ENCODE measurements at regions not wholly inside any gene's neighbourhood (a gene's known extent, or its start where the extent isn't known, plus 50 kb on each side); places are given as distances from the start of the nearest gene placed in this dataset.

GRCh38 chr20:41830702-41831101 is 212.5 kb upstream of the CHD6 start:
- no peaks in the 10 kb centered on the region for H3K27me3 Mint-ChIP-seq (ENCODE audit: low read depth)
- H3K9me3 Mint-ChIP-seq: no peaks in the 10 kb centered on the region
- DNase-seq (ENCODE audit: low spot score) (no peak), ATAC-seq (no peak)
- peaks cover 15% of the 10 kb centered on the region for H3K4me1 Mint-ChIP-seq
- no peak overlapping the region for H3K27ac Mint-ChIP-seq
- CTCF ChIA-PET: no interaction called here
- no peaks in the 10 kb centered on the region for H3K36me3 Mint-ChIP-seq
- POLR2A ChIA-PET: no interaction called here
- TF ChIP-seq ATF1 (CRISPR knock-in tag; IDR thresholded peaks at IDR 0.05) (no peak), NFYB (CRISPR knock-in tag; conservative IDR thresholded peaks at IDR 0.05; ENCODE audit: low read depth) (no peak), ARID4B (CRISPR knock-in tag; IDR thresholded peaks at IDR 0.05; ENCODE audit: borderline replicate concordance) (no peak), TEAD1 (CRISPR knock-in tag; IDR thresholded peaks at IDR 0.05) (no peak), ERG (CRISPR knock-in tag; IDR thresholded peaks at IDR 0.05) (no peak), HMGA2 (CRISPR knock-in tag; IDR thresholded peaks at IDR 0.05) (no peak), SMAD4 (CRISPR knock-in tag; IDR thresholded peaks at IDR 0.05) (no peak), IRF1 (CRISPR knock-in tag; IDR thresholded peaks at IDR 0.05) (no peak)
- TF ChIP-seq, protein P1, sequence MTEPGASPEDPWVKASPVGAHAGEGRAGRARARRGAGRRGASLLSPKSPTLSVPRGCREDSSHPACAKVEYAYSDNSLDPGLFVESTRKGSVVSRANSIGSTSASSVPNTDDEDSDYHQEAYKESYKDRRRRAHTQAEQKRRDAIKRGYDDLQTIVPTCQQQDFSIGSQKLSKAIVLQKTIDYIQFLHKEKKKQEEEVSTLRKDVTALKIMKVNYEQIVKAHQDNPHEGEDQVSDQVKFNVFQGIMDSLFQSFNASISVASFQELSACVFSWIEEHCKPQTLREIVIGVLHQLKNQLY (CRISPR knock-in tag; IDR thresholded peaks at IDR 0.05): no peak
- no peak overlapping the region for H3K4me3 Mint-ChIP-seq

DNA sequence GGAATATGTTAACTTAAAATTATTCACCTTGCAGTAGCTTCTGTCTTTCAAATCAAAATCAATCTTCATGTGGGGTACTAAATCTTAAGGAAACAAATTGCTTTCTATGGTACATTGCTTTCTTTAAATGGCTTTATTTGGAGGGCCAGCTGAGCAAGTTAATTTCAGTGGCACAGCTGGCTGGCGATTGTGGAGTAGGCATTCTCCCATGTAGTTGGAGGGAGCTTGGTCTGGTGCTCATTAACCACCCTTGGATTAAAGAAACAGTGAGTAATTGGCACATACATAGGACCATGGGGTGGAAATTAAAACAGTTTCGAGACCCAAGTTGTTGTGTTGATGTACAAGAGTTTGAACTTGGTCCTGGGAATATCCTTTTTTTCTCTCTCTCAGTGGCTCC is 201.3 kb upstream of the CHD6 start:
- TF ChIP-seq, protein P2, sequence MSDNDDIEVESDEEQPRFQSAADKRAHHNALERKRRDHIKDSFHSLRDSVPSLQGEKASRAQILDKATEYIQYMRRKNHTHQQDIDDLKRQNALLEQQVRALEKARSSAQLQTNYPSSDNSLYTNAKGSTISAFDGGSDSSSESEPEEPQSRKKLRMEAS (CRISPR knock-in tag; IDR thresholded peaks at IDR 0.05): no peak
- Mint-ChIP-seq H3K9me3 (peaks cover 9% of the 10 kb centered on the region), H3K4me1 (no peaks in the 10 kb centered on the region), H3K4me3 (no peak overlapping the region), H3K27ac (no peak overlapping the region), H3K36me3 (no peaks in the 10 kb centered on the region), H3K27me3 (ENCODE audit: low read depth) (no peaks in the 10 kb centered on the region)
- ChIA-PET POLR2A (no interaction called here), CTCF (interaction anchor here (1.5 kb wide), 1 partner anchor 85 kb away, joined by 4 read pairs; no protein-coding TSS in a partner anchor)
- ATAC-seq (no peak), DNase-seq (ENCODE audit: low spot score) (no peak)

- CTCF ChIA-PET: interaction anchor here (1.5 kb wide), 1 partner anchor 84 kb away, joined by 4 read pairs; no protein-coding TSS in a partner anchor
- Mint-ChIP-seq H3K36me3 (no peaks in the 10 kb centered on the region), H3K4me1 (no peaks in the 10 kb centered on the region), H3K27me3 (ENCODE audit: low read depth) (no peaks in the 10 kb centered on the region), H3K27ac (no peak overlapping the region), H3K9me3 (peaks cover 8% of the 10 kb centered on the region), H3K4me3 (no peak overlapping the region)
- POLR2A ChIA-PET: no interaction called here
- ATAC-seq: no peak
- DNase-seq (ENCODE audit: low spot score): no peak
- TF ChIP-seq ATF3 (CRISPR knock-in tag; conservative IDR thresholded peaks at IDR 0.05) (no peak), EMX1 (CRISPR knock-in tag; IDR thresholded peaks at IDR 0.05) (no peak), ATF1 (CRISPR knock-in tag; IDR thresholded peaks at IDR 0.05) (no peak), ESRRA (CRISPR knock-in tag; IDR thresholded peaks at IDR 0.05; ENCODE audit: borderline replicate concordance) (no peak), ZNF219 (CRISPR knock-in tag; IDR thresholded peaks at IDR 0.05; ENCODE audit: borderline replicate concordance) (no peak), ZNF138 (CRISPR knock-in tag; conservative IDR thresholded peaks at IDR 0.05) (no peak), TEAD4 (CRISPR knock-in tag; IDR thresholded peaks at IDR 0.05) (no peak), ZBTB21 (CRISPR knock-in tag; IDR thresholded peaks at IDR 0.05; ENCODE audit: borderline replicate concordance) (no peak), MXD4 (CRISPR knock-in tag; IDR thresholded peaks at IDR 0.05; ENCODE audit: borderline replicate concordance) (no peak), OVOL2 (CRISPR knock-in tag; IDR thresholded peaks at IDR 0.05; ENCODE audit: borderline replicate concordance) (no peak), FOXJ3 (CRISPR knock-in tag; IDR thresholded peaks at IDR 0.05; ENCODE audit: borderline replicate concordance) (no peak), GABPB1 (CRISPR knock-in tag; IDR thresholded peaks at IDR 0.05) (no peak), CDX4 (CRISPR knock-in tag; IDR thresholded peaks at IDR 0.05; ENCODE audit: borderline replicate concordance) (no peak)
- TF ChIP-seq, protein P3, sequence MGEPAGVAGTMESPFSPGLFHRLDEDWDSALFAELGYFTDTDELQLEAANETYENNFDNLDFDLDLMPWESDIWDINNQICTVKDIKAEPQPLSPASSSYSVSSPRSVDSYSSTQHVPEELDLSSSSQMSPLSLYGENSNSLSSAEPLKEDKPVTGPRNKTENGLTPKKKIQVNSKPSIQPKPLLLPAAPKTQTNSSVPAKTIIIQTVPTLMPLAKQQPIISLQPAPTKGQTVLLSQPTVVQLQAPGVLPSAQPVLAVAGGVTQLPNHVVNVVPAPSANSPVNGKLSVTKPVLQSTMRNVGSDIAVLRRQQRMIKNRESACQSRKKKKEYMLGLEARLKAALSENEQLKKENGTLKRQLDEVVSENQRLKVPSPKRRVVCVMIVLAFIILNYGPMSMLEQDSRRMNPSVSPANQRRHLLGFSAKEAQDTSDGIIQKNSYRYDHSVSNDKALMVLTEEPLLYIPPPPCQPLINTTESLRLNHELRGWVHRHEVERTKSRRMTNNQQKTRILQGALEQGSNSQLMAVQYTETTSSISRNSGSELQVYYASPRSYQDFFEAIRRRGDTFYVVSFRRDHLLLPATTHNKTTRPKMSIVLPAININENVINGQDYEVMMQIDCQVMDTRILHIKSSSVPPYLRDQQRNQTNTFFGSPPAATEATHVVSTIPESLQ (CRISPR knock-in tag; IDR thresholded peaks at IDR 0.05): no peak
These were observed 200.8 kb upstream of the CHD6 start for GRCh38 chr20:41818991-41819390.
